ENCODE measurements at regions not wholly inside any gene's neighbourhood (a gene's known extent, or its start where the extent isn't known, plus 50 kb on each side); places are given as distances from the start of the nearest gene placed in this dataset.

GRCh38 chr6:155591741-155592140, 136.1 kb upstream of the NOX3 start:
- TF ChIP-seq EZH2 (IDR thresholded peaks at IDR 0.05; ENCODE audit: low read length) (no peak), CTCF (optimal IDR thresholded peaks at IDR 0.05 in 1 of 3, IDR thresholded peaks at IDR 0.05 in 1 of 3, conservative IDR thresholded peaks at IDR 0.05 in 1 of 3; ENCODE audit: extremely low read depth in 1 of 3, insufficient read depth in 2 of 3, low read length in 3 of 3) (no peak)

All from keratinocyte (primary cell).